ENCODE measurements at regions not wholly inside any gene's neighbourhood (a gene's known extent, or its start where the extent isn't known, plus 50 kb on each side); places are given as distances from the start of the nearest gene placed in this dataset.

DNA sequence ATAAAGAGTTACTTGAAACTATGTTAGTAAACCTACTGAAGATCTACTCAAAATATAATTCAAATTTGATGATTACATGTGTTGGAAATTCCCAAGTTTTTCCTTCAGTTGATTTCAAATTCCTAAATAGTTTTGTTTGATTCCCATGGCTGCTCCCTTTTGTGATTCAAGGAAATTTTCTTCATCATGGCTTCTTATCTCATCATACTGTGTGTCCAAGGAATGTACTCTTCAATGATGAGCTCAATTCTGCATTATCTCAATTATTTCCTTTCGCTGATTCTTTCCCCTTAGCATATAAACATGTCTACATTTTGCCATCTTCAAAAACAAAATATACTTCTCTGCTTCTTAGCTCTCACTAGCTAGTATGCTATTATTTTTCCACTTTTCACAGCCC lies 460.4 kb upstream of the NAALADL2 start:
- TF ChIP-seq, protein P1, sequence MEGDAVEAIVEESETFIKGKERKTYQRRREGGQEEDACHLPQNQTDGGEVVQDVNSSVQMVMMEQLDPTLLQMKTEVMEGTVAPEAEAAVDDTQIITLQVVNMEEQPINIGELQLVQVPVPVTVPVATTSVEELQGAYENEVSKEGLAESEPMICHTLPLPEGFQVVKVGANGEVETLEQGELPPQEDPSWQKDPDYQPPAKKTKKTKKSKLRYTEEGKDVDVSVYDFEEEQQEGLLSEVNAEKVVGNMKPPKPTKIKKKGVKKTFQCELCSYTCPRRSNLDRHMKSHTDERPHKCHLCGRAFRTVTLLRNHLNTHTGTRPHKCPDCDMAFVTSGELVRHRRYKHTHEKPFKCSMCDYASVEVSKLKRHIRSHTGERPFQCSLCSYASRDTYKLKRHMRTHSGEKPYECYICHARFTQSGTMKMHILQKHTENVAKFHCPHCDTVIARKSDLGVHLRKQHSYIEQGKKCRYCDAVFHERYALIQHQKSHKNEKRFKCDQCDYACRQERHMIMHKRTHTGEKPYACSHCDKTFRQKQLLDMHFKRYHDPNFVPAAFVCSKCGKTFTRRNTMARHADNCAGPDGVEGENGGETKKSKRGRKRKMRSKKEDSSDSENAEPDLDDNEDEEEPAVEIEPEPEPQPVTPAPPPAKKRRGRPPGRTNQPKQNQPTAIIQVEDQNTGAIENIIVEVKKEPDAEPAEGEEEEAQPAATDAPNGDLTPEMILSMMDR (IDR thresholded peaks at IDR 0.05), result no peak
- TF ChIP-seq POLR2A (IDR thresholded peaks at IDR 0.05), result no peak

All from esophagus squamous epithelium (tissue), 4 donors.